Liver (tissue), 8 donors: ENCODE measurements at regions not wholly inside any gene's neighbourhood (a gene's known extent, or its start where the extent isn't known, plus 50 kb on each side); places are given as distances from the start of the nearest gene placed in this dataset.
"Not testable (repeated sequence)": the region's sequence is repeated elsewhere in the genome, so short reads cannot be mapped to it uniquely, and the experiment has no call there.

Experiments used
- DNase-seq: peaks from one replicate; pipeline ENCODE4 v3.0.0-alpha.2; 2017; ENCODE audit warnings: low spot score
- H3K27ac ChIP-seq, 2 donors: one replicate each; pipeline ENCODE4 v1.7.0; 2013; ENCODE audit warnings: inconsistent platforms in 2 of 2, low read length in 2 of 2, control low read depth in 1 of 2, low read depth in 1 of 2, mild to moderate bottlenecking in 1 of 2
- H3K27me3 ChIP-seq, 4 donors: one replicate each; pipeline versions ENCODE4 v1.6.1 to v1.7.0; 2013; ENCODE audit warnings: low read length in 3 of 4, inconsistent platforms in 1 of 4, mild to moderate bottlenecking in 1 of 4, moderate library complexity in 1 of 4; ENCODE audit not compliant: control insufficient read depth in 4 of 4, insufficient read depth in 4 of 4
- H3K36me3 ChIP-seq, 4 donors: one replicate each; pipeline versions ENCODE4 v1.6.1 to v1.7.0; 2013; ENCODE audit warnings: low read length in 3 of 4, mild to moderate bottlenecking in 3 of 4, low read depth in 1 of 4, moderate library complexity in 1 of 4; ENCODE audit not compliant: control insufficient read depth in 4 of 4, insufficient read depth in 3 of 4
- H3K4me1 ChIP-seq, 4 donors: one replicate each; pipeline versions ENCODE4 v1.6.1 to v1.7.0; 2013; ENCODE audit warnings: low read length in 3 of 4, mild to moderate bottlenecking in 3 of 4, moderate library complexity in 1 of 4; ENCODE audit not compliant: control insufficient read depth in 4 of 4, insufficient read depth in 4 of 4
- H3K4me3 ChIP-seq, 3 donors: one replicate each; pipeline versions ENCODE4 v1.6.1 to v1.7.0; 2013; ENCODE audit warnings: low read length in 3 of 3, control low read depth in 1 of 3, low read depth in 1 of 3, mild to moderate bottlenecking in 1 of 3
- H3K9ac ChIP-seq, 2 donors: one replicate each; pipeline ENCODE4 v1.7.0; 2013; ENCODE audit warnings: low read length in 2 of 2, mild to moderate bottlenecking in 2 of 2, moderate library complexity in 2 of 2, control low read depth in 1 of 2, low read depth in 1 of 2
- H3K9me3 ChIP-seq, 4 donors: one replicate each; pipeline versions ENCODE4 v1.6.1 to v1.7.0; 2013; ENCODE audit warnings: low read length in 3 of 4; ENCODE audit not compliant: control insufficient read depth in 4 of 4
- EGR1 ChIP-seq, 2 donors: IDR thresholded peaks; 2 replicates each; pipeline ENCODE4 v1.6.1; 2016 to 2018; ENCODE audit warnings: antibody characterized with exemption in 2 of 2, low read depth in 2 of 2
- FOXA1 ChIP-seq: IDR thresholded peaks from 2 replicates; pipeline ENCODE4 v1.6.1; 2016; ENCODE audit warnings: antibody characterized with exemption
- FOXA2 ChIP-seq: IDR thresholded peaks from 2 replicates; pipeline ENCODE4 v1.6.1; 2016; ENCODE audit warnings: antibody characterized with exemption
- GABPA ChIP-seq, 2 donors: IDR thresholded peaks in 1 of 2; conservative IDR thresholded peaks in 1 of 2; 2 replicates each; pipeline ENCODE4 v1.6.1; 2016; ENCODE audit warnings: antibody characterized with exemption in 2 of 2, mild to moderate bottlenecking in 1 of 2, moderate library complexity in 1 of 2
- HNF4G ChIP-seq: IDR thresholded peaks from 2 replicates; pipeline ENCODE4 v1.6.1; 2016; ENCODE audit warnings: antibody characterized with exemption
- JUND ChIP-seq, 2 donors: IDR thresholded peaks; 2 replicates each; pipeline ENCODE4 v1.6.1; 2016; ENCODE audit warnings: antibody characterized with exemption in 2 of 2
- MAX ChIP-seq: IDR thresholded peaks from 2 replicates; pipeline ENCODE4 v1.6.1; 2016; ENCODE audit warnings: antibody characterized with exemption
- NR2F2 ChIP-seq: IDR thresholded peaks from 2 replicates; pipeline ENCODE4 v1.6.1; 2016; ENCODE audit warnings: antibody characterized with exemption
- RAD21 ChIP-seq, 2 donors: IDR thresholded peaks; 2 replicates each; pipeline ENCODE4 v1.6.1; 2016; ENCODE audit warnings: antibody characterized with exemption in 2 of 2, mild to moderate bottlenecking in 2 of 2
- RXRA ChIP-seq, 2 donors: IDR thresholded peaks; 2 replicates each; pipeline ENCODE4 v1.6.1; 2017 to 2018; ENCODE audit warnings: antibody characterized with exemption in 2 of 2, mild to moderate bottlenecking in 1 of 2
- SP1 ChIP-seq: IDR thresholded peaks from 2 replicates; pipeline ENCODE4 v1.6.1; 2018; ENCODE audit warnings: antibody characterized with exemption, mild to moderate bottlenecking
- TAF1 ChIP-seq: conservative IDR thresholded peaks from 2 replicates; pipeline ENCODE4 v1.6.1; 2016; ENCODE audit warnings: antibody characterized with exemption, mild to moderate bottlenecking
- YY1 ChIP-seq: IDR thresholded peaks from 2 replicates; pipeline ENCODE4 v1.6.1; 2016; ENCODE audit warnings: antibody characterized with exemption, mild to moderate bottlenecking
- WGBS: extraction: QIAGEN DNeasy Blood & Tissue Kit; methylation state at CpG from one replicate; pipeline ENCODE4 v1.1.7; 2013; 5-methylcytosine and 5-hydroxymethylcytosine counted together
- TF ChIP-seq, protein P1 (sequence below): IDR thresholded peaks from 2 replicates; pipeline ENCODE4 v1.6.1; 2016; ENCODE audit warnings: antibody characterized with exemption
- TF ChIP-seq, protein P2 (sequence below): fragments of 150-350 bp; IDR thresholded peaks from 2 replicates; pipeline ENCODE4 v1.5.1; 2017; ENCODE audit warnings: improper control_type of control experiment, low read depth, low read length; ENCODE audit not compliant: missing input control
- TF ChIP-seq, protein P3 (sequence below): IDR thresholded peaks from 2 replicates; pipeline ENCODE4 v1.6.1; 2016; ENCODE audit warnings: antibody characterized with exemption
- donor health status: healthy.
- donor health status: healthy.
- donor health status: healthy.
- donor health status: healthy.
- donor health status: healthy.

DNA sequence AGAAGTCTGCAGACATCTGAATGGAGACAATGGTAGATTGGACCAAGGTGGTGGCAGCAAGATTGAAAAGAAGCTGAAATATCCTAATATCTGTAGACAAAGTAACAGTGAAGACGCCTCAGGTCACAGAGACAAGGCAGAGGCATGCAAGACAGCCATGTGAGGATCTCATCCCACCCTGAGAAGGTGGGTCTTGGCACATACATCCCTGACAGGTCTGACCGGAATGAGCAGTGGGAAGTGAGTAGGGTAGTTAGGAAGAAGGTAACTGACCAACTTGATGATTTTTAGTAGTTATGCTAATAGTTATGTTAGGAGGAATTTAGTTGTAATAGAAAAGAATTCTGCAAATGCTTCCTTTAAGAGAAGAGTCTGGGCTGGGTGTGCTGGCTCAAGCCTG lies 229.6 kb downstream of the NDUFS4 start:
- TF ChIP-seq HNF4G (no peak), MAX (no peak), RAD21 (IDR thresholded peaks at IDR 0.05) (no peak), NR2F2 (no peak), YY1 (no peak), FOXA2 (no peak), RXRA (IDR thresholded peaks at IDR 0.05) (no peak), SP1 (no peak), GABPA (IDR thresholded peaks at IDR 0.05 in 1 of 2, conservative IDR thresholded peaks at IDR 0.05 in 1 of 2) (no peak), FOXA1 (no peak), TAF1 (no peak), JUND (IDR thresholded peaks at IDR 0.05) (no peak), EGR1 (IDR thresholded peaks at IDR 0.05; ENCODE audit: low read depth in 2 of 2) (no peak)
- TF ChIP-seq, protein P1, sequence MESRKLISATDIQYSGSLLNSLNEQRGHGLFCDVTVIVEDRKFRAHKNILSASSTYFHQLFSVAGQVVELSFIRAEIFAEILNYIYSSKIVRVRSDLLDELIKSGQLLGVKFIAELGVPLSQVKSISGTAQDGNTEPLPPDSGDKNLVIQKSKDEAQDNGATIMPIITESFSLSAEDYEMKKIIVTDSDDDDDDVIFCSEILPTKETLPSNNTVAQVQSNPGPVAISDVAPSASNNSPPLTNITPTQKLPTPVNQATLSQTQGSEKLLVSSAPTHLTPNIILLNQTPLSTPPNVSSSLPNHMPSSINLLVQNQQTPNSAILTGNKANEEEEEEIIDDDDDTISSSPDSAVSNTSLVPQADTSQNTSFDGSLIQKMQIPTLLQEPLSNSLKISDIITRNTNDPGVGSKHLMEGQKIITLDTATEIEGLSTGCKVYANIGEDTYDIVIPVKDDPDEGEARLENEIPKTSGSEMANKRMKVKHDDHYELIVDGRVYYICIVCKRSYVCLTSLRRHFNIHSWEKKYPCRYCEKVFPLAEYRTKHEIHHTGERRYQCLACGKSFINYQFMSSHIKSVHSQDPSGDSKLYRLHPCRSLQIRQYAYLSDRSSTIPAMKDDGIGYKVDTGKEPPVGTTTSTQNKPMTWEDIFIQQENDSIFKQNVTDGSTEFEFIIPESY = no peak
- TF ChIP-seq, protein P2, sequence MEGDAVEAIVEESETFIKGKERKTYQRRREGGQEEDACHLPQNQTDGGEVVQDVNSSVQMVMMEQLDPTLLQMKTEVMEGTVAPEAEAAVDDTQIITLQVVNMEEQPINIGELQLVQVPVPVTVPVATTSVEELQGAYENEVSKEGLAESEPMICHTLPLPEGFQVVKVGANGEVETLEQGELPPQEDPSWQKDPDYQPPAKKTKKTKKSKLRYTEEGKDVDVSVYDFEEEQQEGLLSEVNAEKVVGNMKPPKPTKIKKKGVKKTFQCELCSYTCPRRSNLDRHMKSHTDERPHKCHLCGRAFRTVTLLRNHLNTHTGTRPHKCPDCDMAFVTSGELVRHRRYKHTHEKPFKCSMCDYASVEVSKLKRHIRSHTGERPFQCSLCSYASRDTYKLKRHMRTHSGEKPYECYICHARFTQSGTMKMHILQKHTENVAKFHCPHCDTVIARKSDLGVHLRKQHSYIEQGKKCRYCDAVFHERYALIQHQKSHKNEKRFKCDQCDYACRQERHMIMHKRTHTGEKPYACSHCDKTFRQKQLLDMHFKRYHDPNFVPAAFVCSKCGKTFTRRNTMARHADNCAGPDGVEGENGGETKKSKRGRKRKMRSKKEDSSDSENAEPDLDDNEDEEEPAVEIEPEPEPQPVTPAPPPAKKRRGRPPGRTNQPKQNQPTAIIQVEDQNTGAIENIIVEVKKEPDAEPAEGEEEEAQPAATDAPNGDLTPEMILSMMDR = no peak
- H3K36me3 ChIP-seq = no peaks in the 10 kb centered on the region
- no peak overlapping the region for H3K9ac ChIP-seq
- WGBS = 93% methylated on average over 2 of the region's 2 CpGs
- no peaks in the 10 kb centered on the region for H3K4me1 ChIP-seq
- DNase-seq = no peak
- peaks cover 0 to 1% (median 0%) of the 10 kb centered on the region in 4 donors for H3K9me3 ChIP-seq
- H3K27me3 ChIP-seq = no peaks in the 10 kb centered on the region
- H3K4me3 ChIP-seq = no peak overlapping the region
- no peak overlapping the region for H3K27ac ChIP-seq

DNA sequence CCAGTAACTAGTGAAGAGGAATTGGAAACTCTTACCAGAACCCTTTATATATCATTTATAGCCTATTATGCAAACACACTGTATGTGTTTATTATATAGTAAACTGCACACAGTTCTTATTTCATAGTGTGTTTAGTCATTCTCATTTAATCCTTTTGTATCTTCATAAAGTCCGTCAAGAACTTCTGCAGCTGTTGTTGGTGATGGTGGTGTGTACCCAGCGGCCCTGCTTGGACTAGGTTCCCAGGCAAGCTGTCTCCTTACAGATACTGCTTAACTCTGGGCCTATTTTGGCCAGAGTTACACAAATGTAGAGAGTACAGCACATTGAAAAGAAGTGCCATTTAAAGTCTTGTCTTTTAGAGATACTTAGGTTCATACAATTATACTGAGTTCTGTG lies 231.9 kb downstream of the NDUFS4 start:
- Histone ChIP-seq H3K9ac (no peak overlapping the region), H3K27me3 (no peaks in the 10 kb centered on the region), H3K27ac (no peak overlapping the region), H3K4me3 (no peak overlapping the region), H3K36me3 (no peaks in the 10 kb centered on the region), H3K4me1 (no peaks in the 10 kb centered on the region), H3K9me3 (peaks cover 0 to 1% (median 0%) of the 10 kb centered on the region in 4 donors)
- TF ChIP-seq, protein P3, sequence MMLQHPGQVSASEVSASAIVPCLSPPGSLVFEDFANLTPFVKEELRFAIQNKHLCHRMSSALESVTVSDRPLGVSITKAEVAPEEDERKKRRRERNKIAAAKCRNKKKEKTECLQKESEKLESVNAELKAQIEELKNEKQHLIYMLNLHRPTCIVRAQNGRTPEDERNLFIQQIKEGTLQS = no peak
- 92% methylated on average over 2 of the region's 2 CpGs for WGBS
- DNase-seq = no peak

DNA sequence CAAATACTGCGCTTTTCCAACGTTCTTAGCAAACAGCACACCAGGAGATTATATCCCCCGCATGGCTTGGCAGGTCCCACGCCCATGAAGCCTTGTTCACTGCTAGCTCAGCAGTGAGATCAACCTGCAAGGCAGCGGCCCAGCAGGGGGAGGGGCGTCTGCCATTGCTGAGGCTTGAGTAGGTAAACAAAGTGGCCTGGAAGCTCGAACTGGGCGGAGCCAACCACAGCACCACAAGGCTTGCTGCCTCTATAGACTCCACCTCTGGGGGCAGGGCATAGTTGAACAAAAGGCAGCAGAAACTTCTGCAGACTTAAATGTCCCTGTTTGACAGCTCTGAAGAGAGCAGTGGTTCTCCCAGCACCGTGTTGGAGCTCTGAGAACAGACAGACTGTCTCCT lies 239.2 kb downstream of the NDUFS4 start:
- not testable (repeated sequence) for H3K9ac ChIP-seq, H3K27me3 ChIP-seq, H3K4me3 ChIP-seq, H3K9me3 ChIP-seq, H3K27ac ChIP-seq, H3K4me1 ChIP-seq, H3K36me3 ChIP-seq, DNase-seq
- WGBS = 88% methylated on average over 9 of the region's 9 CpGs

GRCh38 chr5:53808392-53808791 lies 248.0 kb downstream of the NDUFS4 start:
- not testable (repeated sequence) for H3K36me3 ChIP-seq, DNase-seq, H3K9ac ChIP-seq, H3K4me3 ChIP-seq, H3K27me3 ChIP-seq, H3K4me1 ChIP-seq, H3K27ac ChIP-seq, H3K9me3 ChIP-seq
- 85% methylated on average over 4 of the region's 4 CpGs for WGBS
